Head of caudate nucleus (tissue), 42 donors: ENCODE measurements at regions not wholly inside any gene's neighbourhood (a gene's known extent, or its start where the extent isn't known, plus 50 kb on each side); places are given as distances from the start of the nearest gene placed in this dataset.
"Not testable (repeated sequence)": the region's sequence is repeated elsewhere in the genome, so short reads cannot be mapped to it uniquely, and the experiment has no call there.

Experiments
- DNase-seq, 42 donors: peaks; one replicate each; pipeline versions ENCODE4 v3.0.0 to v3.0.0-alpha.2; 2020 to 2021; ENCODE audit warnings: mixed read lengths in 7 of 42
- intact Hi-C: fragments of 100-400 bp; cut with DNase I; formaldehyde crosslinking; loops from one replicate; pipeline ENCODE4 v1.15.0; 2022

GRCh38 chr5:1588071-1588694 is 64.4 kb upstream of the LPCAT1 start:
- intact Hi-C loops, DNase-seq: not testable (repeated sequence)

- intact Hi-C loops, DNase-seq: not testable (repeated sequence)
Observed at GRCh38 chr5:1583081-1583875, 59.5 kb upstream of the LPCAT1 start.

GRCh38 chr5:1579389-1579788 is 55.6 kb upstream of the LPCAT1 start:
- DNase-seq, intact Hi-C loops: not testable (repeated sequence)

- intact Hi-C loops, DNase-seq: not testable (repeated sequence)
Observed at GRCh38 chr5:1576851-1577250, 53.1 kb upstream of the LPCAT1 start.

- DNase-seq, intact Hi-C loops: not testable (repeated sequence)
Observed at GRCh38 chr5:1575991-1576714, 52.4 kb upstream of the LPCAT1 start.

- intact Hi-C loops, DNase-seq: not testable (repeated sequence)
Observed at GRCh38 chr5:1575491-1575890, 51.7 kb upstream of the LPCAT1 start.

- intact Hi-C loops, DNase-seq: not testable (repeated sequence)
Observed at GRCh38 chr5:1574023-1574318, 50.2 kb upstream of the LPCAT1 start.

- DNase-seq, intact Hi-C loops: not testable (repeated sequence)
Observed at GRCh38 chr5:1573217-1574022, 49.7 kb upstream of the LPCAT1 start.
